ENCODE measurements at regions not wholly inside any gene's neighbourhood (a gene's known extent, or its start where the extent isn't known, plus 50 kb on each side); places are given as distances from the start of the nearest gene placed in this dataset.

- TF ChIP-seq, protein P1, sequence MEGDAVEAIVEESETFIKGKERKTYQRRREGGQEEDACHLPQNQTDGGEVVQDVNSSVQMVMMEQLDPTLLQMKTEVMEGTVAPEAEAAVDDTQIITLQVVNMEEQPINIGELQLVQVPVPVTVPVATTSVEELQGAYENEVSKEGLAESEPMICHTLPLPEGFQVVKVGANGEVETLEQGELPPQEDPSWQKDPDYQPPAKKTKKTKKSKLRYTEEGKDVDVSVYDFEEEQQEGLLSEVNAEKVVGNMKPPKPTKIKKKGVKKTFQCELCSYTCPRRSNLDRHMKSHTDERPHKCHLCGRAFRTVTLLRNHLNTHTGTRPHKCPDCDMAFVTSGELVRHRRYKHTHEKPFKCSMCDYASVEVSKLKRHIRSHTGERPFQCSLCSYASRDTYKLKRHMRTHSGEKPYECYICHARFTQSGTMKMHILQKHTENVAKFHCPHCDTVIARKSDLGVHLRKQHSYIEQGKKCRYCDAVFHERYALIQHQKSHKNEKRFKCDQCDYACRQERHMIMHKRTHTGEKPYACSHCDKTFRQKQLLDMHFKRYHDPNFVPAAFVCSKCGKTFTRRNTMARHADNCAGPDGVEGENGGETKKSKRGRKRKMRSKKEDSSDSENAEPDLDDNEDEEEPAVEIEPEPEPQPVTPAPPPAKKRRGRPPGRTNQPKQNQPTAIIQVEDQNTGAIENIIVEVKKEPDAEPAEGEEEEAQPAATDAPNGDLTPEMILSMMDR (conservative IDR thresholded peaks at IDR 0.05; ENCODE audit: low read length), result no peak
- no peak for TF ChIP-seq EZH2phosphoT487 (IDR thresholded peaks at IDR 0.05; ENCODE audit: borderline replicate concordance)
Measured at GRCh38 chr11:8792710-8793109, 110.1 kb downstream of the RPL27A start.
